HG03558 (cell line): ENCODE measurements at regions not wholly inside any gene's neighbourhood (a gene's known extent, or its start where the extent isn't known, plus 50 kb on each side); places are given as distances from the start of the nearest gene placed in this dataset.

ENCODE experiments used
- ATAC-seq: cut with Tn5 transposase; IDR thresholded peaks from one replicate; pipeline ENCODE4 v1.9.1; 2021; ENCODE audit warnings: moderate number of reproducible peaks; ENCODE audit not compliant: unreplicated experiment; ENCODE audit errors: extremely low read depth

- ATAC-seq: no peak
These were observed 616.4 kb downstream of the MED13L start for GRCh38 chr12:115661112-115661511.

- no peak for ATAC-seq
These were observed 617.2 kb downstream of the MED13L start for GRCh38 chr12:115660211-115660805.

GRCh38 chr12:115659422-115659821 is 618.1 kb downstream of the MED13L start:
- ATAC-seq: no peak

GRCh38 chr12:115657081-115658013 is 620.1 kb downstream of the MED13L start:
- ATAC-seq: no peak

- no peak for ATAC-seq
These were observed 627.5 kb downstream of the MED13L start for GRCh38 chr12:115650026-115650425.

GRCh38 chr12:115648463-115648862 is 629.0 kb downstream of the MED13L start:
- no peak for ATAC-seq

- no peak for ATAC-seq
These were observed 631.3 kb downstream of the MED13L start for GRCh38 chr12:115646210-115646609.

- ATAC-seq: no peak
These were observed 636.6 kb downstream of the MED13L start for GRCh38 chr12:115640929-115641328.

GRCh38 chr12:115639648-115640012 is 637.9 kb downstream of the MED13L start:
- ATAC-seq: no peak

- no peak for ATAC-seq
These were observed 638.5 kb downstream of the MED13L start for GRCh38 chr12:115638733-115639647.

- no peak for ATAC-seq
These were observed 640.9 kb downstream of the MED13L start for GRCh38 chr12:115636546-115636945.

GRCh38 chr12:115632308-115632707 is 645.2 kb downstream of the MED13L start:
- no peak for ATAC-seq

GRCh38 chr12:115630136-115630535 is 647.4 kb downstream of the MED13L start:
- no peak for ATAC-seq

- no peak for ATAC-seq
These were observed 651.3 kb downstream of the MED13L start for GRCh38 chr12:115626210-115626609.

GRCh38 chr12:115623764-115624334 is 653.6 kb downstream of the MED13L start:
- no peak for ATAC-seq

- no peak for ATAC-seq
These were observed 654.2 kb downstream of the MED13L start for GRCh38 chr12:115623275-115623674.

- ATAC-seq: no peak
These were observed 656.7 kb downstream of the MED13L start for GRCh38 chr12:115620816-115621215.

GRCh38 chr12:115619889-115620288 is 657.6 kb downstream of the MED13L start:
- ATAC-seq: no peak

GRCh38 chr12:115619061-115619460 is 658.4 kb downstream of the MED13L start:
- ATAC-seq: no peak

- no peak for ATAC-seq
These were observed 659.4 kb downstream of the MED13L start for GRCh38 chr12:115618105-115618504.
